ENCODE measurements at regions not wholly inside any gene's neighbourhood (a gene's known extent, or its start where the extent isn't known, plus 50 kb on each side); places are given as distances from the start of the nearest gene placed in this dataset.

DNA sequence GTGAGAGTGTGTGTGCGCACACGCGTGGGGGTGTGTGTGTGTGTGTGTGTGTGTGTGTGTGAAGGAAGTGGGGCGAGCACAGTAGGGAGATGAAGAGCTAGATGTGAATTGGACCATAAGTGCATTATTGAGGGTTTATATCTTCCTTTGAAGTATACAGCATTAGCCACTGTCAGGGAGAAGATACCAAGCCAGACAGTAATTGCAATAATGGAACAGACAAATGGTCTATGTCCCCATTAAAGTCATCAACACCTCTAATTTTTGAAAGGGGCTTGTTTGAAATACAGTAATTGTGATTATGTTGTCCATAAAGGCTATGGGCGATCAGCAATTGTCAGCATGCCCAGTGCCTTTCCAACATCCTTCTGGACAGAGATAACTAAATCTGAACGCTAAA is 429.2 kb upstream of the NR2F2 start:
- no peak for DNase-seq (ENCODE audit: low spot score)
- TF ChIP-seq, protein P1, sequence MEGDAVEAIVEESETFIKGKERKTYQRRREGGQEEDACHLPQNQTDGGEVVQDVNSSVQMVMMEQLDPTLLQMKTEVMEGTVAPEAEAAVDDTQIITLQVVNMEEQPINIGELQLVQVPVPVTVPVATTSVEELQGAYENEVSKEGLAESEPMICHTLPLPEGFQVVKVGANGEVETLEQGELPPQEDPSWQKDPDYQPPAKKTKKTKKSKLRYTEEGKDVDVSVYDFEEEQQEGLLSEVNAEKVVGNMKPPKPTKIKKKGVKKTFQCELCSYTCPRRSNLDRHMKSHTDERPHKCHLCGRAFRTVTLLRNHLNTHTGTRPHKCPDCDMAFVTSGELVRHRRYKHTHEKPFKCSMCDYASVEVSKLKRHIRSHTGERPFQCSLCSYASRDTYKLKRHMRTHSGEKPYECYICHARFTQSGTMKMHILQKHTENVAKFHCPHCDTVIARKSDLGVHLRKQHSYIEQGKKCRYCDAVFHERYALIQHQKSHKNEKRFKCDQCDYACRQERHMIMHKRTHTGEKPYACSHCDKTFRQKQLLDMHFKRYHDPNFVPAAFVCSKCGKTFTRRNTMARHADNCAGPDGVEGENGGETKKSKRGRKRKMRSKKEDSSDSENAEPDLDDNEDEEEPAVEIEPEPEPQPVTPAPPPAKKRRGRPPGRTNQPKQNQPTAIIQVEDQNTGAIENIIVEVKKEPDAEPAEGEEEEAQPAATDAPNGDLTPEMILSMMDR (IDR thresholded peaks at IDR 0.05; ENCODE audit: extremely low read depth, insufficient read depth, missing control alignments), result no peak
- in situ Hi-C loops (cut with MboI; ENCODE audit: low pct_unique_long_range_greater_than_20kb, low sequenced_read_pairs, unreplicated experiment), result no loop called here

DNA sequence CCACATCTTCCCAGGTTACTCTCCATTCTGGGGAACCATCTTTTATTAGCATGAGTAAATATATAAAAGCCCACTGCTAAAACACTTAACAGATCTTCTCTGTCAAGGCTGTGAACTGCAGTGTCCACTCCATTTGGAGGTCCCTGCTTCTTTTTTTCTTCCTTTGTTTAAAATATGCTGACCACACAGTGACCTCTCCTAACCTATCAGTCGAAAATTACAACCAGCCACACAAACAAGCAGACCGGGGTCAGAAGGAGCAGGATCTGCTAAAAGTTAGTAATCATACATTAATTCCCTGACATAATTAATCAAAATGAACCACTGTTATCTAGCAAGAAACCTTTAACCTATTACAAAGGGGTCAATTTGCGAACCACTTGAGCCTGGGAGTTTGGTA is 427.9 kb upstream of the NR2F2 start:
- TF ChIP-seq, protein P1 (IDR thresholded peaks at IDR 0.05; ENCODE audit: extremely low read depth, insufficient read depth, missing control alignments), result no peak
- no peak for DNase-seq (ENCODE audit: low spot score)
- in situ Hi-C loops (cut with MboI; ENCODE audit: low pct_unique_long_range_greater_than_20kb, low sequenced_read_pairs, unreplicated experiment), result no loop called here

DNA sequence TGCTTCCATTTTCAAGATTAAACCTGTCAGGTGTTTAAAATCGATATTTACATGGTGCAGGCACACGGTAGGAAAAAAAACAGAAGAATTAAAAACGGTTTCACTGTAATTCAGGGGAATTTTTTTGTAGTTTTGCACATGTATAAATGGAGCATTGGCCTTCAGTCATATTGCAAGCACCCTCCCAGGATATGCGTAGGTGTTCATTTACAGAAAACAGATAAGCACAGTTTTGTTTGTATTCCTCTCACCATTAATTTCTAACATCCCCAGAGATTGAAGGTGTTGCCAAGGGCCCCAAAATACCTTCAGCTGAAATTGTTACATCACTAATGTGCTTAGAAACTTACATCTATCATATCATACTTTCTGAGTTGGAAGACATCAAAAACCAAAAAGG is 427.1 kb upstream of the NR2F2 start:
- no peak for DNase-seq (ENCODE audit: low spot score)
- in situ Hi-C loops (cut with MboI; ENCODE audit: low pct_unique_long_range_greater_than_20kb, low sequenced_read_pairs, unreplicated experiment), result no loop called here
- TF ChIP-seq, protein P1 (IDR thresholded peaks at IDR 0.05; ENCODE audit: extremely low read depth, insufficient read depth, missing control alignments), result no peak

DNA sequence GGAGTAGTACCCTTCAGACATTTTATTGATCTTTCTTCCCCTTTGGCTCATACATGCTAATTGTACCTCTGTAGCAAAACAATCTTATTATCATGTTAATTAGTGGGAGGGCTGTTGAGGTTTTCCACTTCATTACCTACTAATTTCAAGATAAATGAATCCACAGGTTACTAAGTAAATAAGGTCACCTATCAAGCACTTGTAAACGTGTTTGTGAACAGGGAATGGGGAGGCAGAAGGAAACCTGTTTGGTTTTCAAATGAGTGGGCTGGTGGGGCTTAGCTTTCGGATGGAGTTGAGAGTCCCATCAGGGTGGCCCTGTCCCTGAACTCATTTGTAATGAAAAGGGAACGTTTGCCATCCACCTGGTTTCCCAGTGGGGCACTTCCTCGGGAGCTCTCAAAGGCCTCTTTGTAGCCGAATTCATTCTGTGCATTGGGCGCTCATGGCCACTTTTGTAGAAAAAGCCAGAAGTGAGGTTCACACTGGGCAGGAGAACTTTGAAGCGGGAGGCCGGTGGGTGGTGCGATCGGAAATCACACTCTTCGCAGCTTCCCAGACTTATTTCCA is 419.8 kb upstream of the NR2F2 start:
- no peak for DNase-seq (ENCODE audit: low spot score)
- in situ Hi-C loops (cut with MboI; ENCODE audit: low pct_unique_long_range_greater_than_20kb, low sequenced_read_pairs, unreplicated experiment), result no loop called here
- TF ChIP-seq, protein P1 (IDR thresholded peaks at IDR 0.05; ENCODE audit: extremely low read depth, insufficient read depth, missing control alignments), result no peak

DNA sequence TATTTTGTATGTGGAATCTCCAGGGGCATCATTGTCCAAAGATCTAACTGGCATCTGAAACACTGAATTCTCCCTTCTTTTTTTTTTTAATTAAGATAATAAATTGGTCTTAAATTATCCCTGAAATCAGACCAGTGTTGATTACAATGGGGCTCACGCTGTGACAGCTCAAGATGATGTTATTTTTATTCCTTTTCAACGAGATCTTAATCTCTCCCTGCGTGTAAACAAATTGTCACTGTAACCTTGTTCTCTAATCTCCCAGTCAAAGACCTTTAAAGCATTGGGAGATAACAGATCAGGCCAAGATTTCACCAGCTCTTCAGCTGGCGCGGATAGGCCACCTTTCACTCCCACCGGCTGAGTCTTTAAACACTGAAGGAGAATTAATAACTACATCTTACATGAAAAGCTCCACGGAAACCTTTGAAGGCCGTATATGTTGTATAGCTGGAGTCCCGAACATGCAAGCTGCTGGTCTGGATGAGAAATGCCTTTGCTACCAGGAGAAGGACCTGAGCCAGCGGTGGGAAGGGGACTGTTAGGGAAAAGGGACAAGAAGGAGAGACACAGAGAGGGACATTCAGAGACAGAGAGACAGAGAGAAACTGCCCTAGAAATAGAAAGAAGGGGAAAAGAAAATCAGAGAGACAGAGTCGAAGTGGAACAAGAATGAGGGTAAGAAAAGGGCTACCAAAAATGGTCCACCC is 418.8 kb upstream of the NR2F2 start:
- TF ChIP-seq, protein P1 (IDR thresholded peaks at IDR 0.05; ENCODE audit: extremely low read depth, insufficient read depth, missing control alignments), result no peak
- in situ Hi-C loops (cut with MboI; ENCODE audit: low pct_unique_long_range_greater_than_20kb, low sequenced_read_pairs, unreplicated experiment), result no loop called here
- no peak for DNase-seq (ENCODE audit: low spot score)

DNA sequence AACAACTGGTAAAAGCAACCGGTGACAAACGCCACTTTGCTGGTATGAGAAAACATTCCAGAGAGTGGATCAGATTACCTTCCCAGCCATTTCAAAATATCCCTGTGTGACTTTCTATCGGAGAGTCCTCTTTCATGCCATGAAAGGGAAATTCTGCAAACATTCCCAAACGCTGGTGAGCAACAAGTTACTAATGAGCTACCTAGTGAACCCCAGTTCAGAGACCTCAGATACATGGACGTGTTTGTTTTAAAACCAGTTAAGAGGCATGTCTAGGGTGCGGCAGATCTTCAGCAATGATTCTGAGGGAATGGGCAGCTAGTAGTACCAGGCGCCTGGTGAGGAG is 418.2 kb upstream of the NR2F2 start:
- no peak for DNase-seq (ENCODE audit: low spot score)
- in situ Hi-C loops (cut with MboI; ENCODE audit: low pct_unique_long_range_greater_than_20kb, low sequenced_read_pairs, unreplicated experiment), result no loop called here
- TF ChIP-seq, protein P1 (IDR thresholded peaks at IDR 0.05; ENCODE audit: extremely low read depth, insufficient read depth, missing control alignments), result no peak
